ENCODE measurements at regions not wholly inside any gene's neighbourhood (a gene's known extent, or its start where the extent isn't known, plus 50 kb on each side); places are given as distances from the start of the nearest gene placed in this dataset.

GRCh38 chr1:96515925-96516324, 205.7 kb upstream of the PTBP2 start:
- TF ChIP-seq CTCF (IDR thresholded peaks at IDR 0.05; ENCODE audit: low read depth, low read length, missing input control) (no peak), MAX (IDR thresholded peaks at IDR 0.05) (no peak), GABPA (IDR thresholded peaks at IDR 0.05 in 1 of 2, conservative IDR thresholded peaks at IDR 0.05 in 1 of 2) (no peak), SP1 (IDR thresholded peaks at IDR 0.05) (no peak), EGR1 (IDR thresholded peaks at IDR 0.05; ENCODE audit: low read depth in 2 of 2) (no peak)

Data from liver (tissue), 3 donors.